Activated T-helper 1 cell treated with anti-CD3 and anti-CD28 coated beads, Interleukin-2, amount 50 U/mL, for 16 hours (primary cell): ENCODE measurements at regions not wholly inside any gene's neighbourhood (a gene's known extent, or its start where the extent isn't known, plus 50 kb on each side); places are given as distances from the start of the nearest gene placed in this dataset.

Experiments used
- DNase-seq, 2 donors: peaks; one replicate each; pipeline ENCODE4 v3.0.0-alpha.2; 2020; ENCODE audit warnings: low read depth in 1 of 2, low spot score in 1 of 2

DNA sequence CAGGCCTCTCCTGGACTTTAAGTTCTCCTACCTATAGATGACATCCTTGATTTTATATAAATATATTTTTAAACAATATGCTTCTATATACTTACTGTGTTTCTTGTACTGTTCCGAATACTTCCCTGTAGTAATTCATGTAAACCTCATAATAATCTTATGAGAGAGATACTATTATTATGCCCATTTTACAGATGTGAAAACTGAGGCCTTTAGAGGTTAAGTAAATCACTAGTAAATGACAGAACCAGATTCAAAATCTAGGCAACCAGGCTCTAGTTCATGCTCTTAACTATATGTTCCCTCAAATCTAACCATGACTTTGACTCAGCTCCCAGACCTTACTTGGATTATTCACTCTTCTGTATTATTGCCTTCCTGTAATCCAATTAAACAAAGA, 243.0 kb upstream of the NR4A3 start:
- DNase-seq: no peak

DNA sequence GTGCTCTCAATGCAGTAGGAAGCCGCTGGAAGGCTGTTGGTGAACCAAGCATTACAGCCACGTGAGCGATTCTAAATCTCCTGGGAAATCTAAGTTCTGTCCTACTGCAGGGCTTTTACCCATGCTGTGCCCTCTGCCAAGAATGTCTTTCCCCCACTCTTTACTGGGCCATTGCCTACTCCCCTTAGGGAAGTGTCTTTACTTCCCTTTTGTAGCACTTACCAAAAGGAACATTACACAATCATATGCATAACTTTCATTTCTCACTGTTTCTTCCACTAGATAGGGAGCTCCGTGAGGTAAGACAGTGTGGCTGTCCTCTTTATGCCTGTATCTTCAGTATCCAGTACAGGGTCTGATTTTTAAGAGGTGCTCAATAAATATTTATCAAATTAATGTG, 241.7 kb upstream of the NR4A3 start:
- no peak for DNase-seq

- DNase-seq: no peak
Observed at GRCh38 chr9:99582814-99583213, 238.9 kb upstream of the NR4A3 start.

- no peak for DNase-seq
Observed at GRCh38 chr9:99588299-99588698, 233.4 kb upstream of the NR4A3 start.

DNA sequence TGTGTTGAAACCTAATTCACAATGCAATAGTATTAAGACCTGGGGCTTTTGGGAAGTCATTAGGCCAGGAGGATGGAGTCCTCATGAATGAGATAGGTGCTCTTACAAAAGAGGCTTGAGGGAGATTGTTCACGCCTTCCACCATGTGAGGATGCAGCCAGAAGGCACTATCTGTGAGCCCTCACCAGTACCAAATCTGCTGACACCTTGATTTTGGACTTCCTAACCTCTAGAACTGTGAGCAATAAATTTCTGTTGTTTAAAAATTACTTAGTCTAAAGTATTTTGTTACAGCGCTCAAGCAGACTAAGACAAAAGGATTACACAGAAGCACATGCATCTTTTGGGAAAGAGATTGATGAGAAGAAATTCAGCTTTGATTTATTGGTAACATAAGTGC, 232.9 kb upstream of the NR4A3 start:
- no peak for DNase-seq

DNA sequence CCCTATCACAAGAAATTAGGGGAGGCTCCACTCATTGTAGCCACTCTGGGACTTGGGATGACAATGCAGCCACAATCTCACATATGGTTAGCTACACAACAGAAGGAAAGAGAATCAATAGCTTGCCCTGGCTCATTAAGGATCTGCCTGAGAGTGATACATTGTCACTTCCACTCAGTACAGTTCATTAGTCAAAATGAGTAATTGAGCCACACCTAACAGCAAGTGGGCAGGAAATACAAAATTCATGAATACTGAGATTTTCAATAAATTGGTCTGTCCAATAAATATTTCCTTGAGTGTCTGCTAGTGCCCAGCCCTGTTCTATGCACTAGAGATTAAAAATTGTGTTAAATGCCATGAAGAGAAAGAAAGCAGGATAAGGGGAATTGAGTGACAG, 231.3 kb upstream of the NR4A3 start:
- no peak for DNase-seq

DNA sequence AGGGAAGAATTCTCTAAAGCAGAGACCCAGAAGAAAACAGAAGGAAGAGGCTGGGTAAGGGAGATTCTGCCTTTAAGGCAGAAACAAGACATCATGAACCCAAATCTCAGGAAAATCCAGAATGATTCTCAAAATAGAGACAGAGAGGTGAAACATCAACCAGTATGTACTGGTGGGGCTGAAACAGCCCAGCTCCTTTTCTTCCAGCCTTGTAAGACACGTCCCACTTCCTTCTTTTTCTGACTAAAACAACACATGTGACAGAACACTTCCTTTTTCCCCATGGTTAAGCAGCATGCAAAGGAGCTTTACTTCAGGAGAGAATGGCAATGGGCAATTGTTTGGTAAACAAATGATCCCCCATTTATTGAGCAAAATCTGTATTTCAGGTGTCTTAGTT, 230.8 kb upstream of the NR4A3 start:
- no peak for DNase-seq

- no peak for DNase-seq
Observed at GRCh38 chr9:99591770-99592169, 229.9 kb upstream of the NR4A3 start.

GRCh38 chr9:99592834-99593574, 228.7 kb upstream of the NR4A3 start:
- no peak for DNase-seq

DNA sequence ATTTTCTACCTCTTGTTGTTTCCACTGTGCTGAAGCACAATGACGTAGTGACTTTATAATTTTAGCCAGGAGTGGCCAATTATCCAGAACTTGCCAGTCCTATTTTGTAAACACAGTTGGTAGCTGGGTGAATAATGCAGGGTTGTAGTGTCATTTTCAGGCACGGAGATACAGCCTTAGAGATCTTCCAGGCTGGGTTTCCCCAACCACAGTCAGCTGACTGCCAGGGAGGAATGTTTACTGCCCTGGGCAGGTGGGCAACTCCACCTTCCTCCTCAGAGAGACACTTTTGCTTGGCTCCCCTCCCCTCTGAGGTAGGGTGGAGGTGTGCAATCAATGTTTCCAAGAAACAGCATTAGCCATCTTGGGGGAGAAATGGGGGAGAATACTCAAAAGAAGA, 228.1 kb upstream of the NR4A3 start:
- no peak for DNase-seq

GRCh38 chr9:99594056-99594780, 227.5 kb upstream of the NR4A3 start:
- DNase-seq: no peak

DNA sequence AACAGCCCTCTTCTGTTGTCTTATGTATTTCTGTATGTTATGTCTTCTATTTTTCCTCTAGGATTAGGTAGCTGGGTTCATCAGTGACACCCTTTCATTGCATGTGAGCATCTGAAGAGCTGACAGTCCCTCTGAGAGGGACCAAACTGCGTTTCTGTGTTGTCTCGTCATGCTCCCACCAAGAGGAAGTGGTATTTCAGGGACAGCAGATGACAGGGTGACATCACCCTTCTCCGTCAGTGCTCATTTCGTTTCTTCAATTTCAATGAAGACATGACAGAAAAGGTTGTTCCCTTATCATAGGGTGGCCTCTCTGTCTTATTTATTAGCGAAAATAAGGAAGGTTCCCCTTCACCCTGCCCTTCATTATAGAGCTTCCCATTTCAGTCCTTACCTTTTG, 225.9 kb upstream of the NR4A3 start:
- DNase-seq: no peak

DNA sequence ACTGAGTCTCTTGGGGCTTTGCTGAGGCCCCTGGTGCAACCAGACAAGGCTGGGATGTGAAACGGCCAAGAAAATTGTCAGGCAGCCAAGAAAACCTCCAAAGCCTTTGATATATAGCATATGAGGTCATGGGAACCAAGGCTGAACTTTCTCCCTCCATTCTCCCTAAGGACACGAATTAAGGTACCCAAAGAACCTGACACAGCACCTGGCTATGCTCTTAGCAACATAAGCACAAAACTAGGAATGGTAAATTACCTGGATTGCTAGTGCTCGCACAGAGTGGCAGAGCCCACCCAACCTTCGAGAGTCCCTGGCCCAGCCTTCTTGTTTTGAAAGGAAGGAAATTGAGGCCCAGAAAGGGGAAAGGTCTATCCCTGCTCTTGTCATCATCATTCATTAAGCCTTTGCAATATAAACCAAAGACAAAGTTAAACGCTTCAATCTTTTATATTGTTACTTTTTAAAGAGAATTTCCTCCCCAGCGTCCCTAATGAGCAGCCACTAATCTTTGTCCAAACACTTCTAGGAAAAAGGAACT, 220.0 kb upstream of the NR4A3 start:
- DNase-seq: no peak

DNA sequence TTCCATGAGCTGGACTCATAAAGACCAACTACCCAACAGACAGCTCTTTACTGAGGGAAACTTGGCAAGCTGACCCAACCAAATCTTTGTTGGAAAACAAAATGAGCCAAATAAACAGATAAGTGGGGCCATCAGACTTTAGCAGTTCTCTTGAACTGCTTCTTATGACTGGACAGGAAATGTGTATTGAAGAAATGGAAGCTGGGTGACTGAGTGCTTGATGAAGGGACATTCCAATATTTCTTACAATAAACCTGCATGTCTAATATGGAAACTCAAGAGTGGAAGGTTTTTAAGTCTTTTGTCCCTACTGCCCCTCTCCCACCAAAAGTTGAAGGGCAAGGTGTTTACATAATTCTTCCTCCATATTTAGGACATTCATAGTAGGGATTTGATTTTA, 218.8 kb upstream of the NR4A3 start:
- DNase-seq: no peak

DNA sequence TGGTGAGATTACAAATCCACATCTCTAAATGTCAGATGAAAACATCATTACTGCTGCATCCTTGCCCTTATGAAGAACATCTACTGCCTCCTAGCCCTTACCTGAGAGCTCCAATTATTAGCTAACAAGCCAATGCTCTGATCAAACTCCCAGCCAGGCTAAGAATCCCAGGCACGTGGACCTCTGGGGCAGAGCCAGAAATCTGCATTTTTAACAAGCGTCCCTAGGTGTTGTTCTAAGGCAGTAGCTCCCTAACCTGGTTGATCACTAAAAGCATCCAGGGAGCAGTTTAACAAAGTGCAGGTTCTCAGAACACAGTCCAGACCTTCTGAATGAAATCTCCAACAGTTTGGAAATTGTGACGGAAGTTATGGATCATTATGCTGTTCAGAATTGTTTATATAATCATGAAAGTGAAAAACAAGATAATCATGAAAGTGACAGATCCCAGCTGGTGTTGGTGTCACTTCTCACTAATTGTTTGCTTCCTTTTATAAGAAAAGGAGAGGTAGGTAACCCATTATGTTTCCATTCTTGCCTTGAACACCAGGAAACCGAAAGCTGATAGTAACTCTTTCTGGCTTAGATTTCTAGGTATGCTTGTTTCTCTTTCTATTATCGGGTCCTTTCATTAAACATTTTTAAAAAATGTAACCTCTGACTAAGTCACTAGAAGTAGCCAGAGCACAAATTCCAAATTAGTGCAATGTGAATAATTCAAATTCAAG, 216.5 kb upstream of the NR4A3 start:
- DNase-seq: no peak

GRCh38 chr9:99606296-99606695, 215.4 kb upstream of the NR4A3 start:
- no peak for DNase-seq

DNA sequence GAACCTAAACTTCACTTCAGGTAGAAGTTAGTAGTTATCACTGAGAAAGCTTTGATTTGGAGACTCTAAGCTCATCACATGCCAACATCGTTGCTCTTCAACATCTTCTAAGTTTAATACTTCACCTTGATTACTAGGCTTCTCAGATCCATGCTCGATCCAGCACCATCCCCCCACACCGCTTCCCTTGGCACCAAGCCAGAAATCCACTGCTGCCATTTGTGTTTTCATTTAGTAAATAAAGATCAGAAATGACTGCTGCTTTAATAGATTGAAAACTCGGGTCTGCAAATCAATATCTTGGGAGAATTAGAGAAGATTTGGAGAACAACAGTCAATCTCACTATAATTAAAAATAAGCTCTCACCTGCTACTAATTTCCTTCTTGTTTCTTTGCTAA, 214.7 kb upstream of the NR4A3 start:
- no peak for DNase-seq

GRCh38 chr9:99607842-99608448, 213.7 kb upstream of the NR4A3 start:
- no peak for DNase-seq

DNA sequence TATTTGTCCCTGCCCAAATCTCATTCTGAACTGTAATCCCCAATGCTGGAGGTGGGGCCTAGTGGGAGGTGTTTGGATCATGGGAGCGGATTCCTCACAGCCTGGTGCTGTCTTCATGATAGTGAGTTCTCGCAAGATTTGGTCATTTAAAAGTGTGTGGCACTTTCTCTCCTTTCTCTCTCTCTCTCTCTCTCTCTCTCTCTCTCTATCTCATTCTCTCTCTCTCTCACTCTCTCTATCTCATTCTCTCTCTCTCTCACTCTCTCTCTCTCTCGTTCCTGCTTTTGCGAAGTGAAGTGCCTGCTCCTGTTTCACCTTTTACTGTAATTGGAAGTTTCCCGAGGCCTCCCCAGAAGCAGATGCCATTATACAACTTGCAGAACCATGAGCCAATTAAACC, 207.3 kb upstream of the NR4A3 start:
- DNase-seq: no peak

- no peak for DNase-seq
Observed at GRCh38 chr9:99621040-99621439, 200.6 kb upstream of the NR4A3 start.

GRCh38 chr9:99622679-99623078, 199.0 kb upstream of the NR4A3 start:
- no peak for DNase-seq
